Osteocyte (in vitro differentiated cells): ENCODE measurements at regions not wholly inside any gene's neighbourhood (a gene's known extent, or its start where the extent isn't known, plus 50 kb on each side); places are given as distances from the start of the nearest gene placed in this dataset.

Experiments used
- DNase-seq: peaks from one replicate; pipeline ENCODE4 v3.0.0; 2021; ENCODE audit warnings: mixed read lengths; ENCODE audit not compliant: unreplicated experiment; ENCODE audit errors: extremely low spot score
- H3K27ac Mint-ChIP-seq: one replicate; pipeline ENCODE4 v1.8.0; 2021; ENCODE audit warnings: mild to moderate bottlenecking, mixed read lengths; ENCODE audit not compliant: unreplicated experiment
- H3K27me3 Mint-ChIP-seq: one replicate; pipeline ENCODE4 v1.8.0; 2021; ENCODE audit warnings: mixed read lengths; ENCODE audit not compliant: unreplicated experiment
- H3K36me3 Mint-ChIP-seq: one replicate; pipeline ENCODE4 v1.8.0; 2021; ENCODE audit warnings: mixed read lengths; ENCODE audit not compliant: unreplicated experiment
- H3K4me1 Mint-ChIP-seq: one replicate; pipeline ENCODE4 v1.8.0; 2021; ENCODE audit warnings: mixed read lengths; ENCODE audit not compliant: unreplicated experiment
- H3K4me3 Mint-ChIP-seq: one replicate; pipeline ENCODE4 v1.8.0; 2021; ENCODE audit warnings: mild to moderate bottlenecking, moderate library complexity, mixed read lengths; ENCODE audit not compliant: unreplicated experiment
- H3K9me3 Mint-ChIP-seq: one replicate; pipeline ENCODE4 v1.8.0; 2021; ENCODE audit warnings: mixed read lengths; ENCODE audit not compliant: unreplicated experiment
- CTCF ChIP-seq: fragments of 200-600 bp; sonication (generic); IDR thresholded peaks from 2 replicates; pipeline ENCODE4 v1.5.0; 2021; ENCODE audit warnings: antibody characterized with exemption, mild to moderate bottlenecking, moderate library complexity

DNA sequence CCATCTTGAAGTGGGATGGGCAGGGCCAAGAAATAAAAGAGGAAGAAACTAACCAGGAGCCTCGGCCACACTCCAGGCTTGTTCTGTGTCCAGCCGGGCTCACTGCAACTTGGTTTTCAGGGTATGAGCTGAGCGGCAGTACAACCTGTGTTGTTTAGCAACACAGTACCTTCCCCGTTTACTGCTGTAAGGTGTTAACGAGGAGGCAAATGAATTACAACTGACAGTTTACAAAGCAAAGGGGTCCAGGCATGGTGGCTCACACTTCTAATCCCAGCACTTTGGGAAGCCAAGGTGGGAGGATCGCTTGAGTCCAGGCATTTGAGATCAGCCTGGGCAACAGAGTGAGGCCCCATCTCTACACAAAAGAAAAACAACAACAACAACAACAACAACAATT is 481.3 kb upstream of the SULF2 start:
- no peak overlapping the region for H3K27ac Mint-ChIP-seq

DNA sequence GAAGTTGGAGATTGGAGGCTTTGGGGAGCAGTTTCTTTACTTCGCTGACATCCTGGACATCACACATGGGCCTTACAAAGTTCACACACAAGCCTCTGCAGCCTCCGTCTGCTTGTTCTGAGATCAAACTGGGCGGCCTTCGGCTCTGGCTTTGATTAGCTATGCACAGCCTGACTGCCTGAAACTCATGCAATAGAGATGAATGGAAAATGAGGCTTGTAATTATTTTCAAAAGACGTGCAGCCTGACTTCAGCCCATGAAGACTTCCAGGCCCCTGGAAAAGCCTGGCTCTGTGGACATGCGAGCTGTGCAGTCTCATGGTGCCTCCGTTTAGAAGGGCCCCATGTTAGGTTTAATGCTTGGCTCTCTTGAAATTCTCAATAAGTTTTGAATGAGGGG is 480.5 kb upstream of the SULF2 start:
- H3K27ac Mint-ChIP-seq: no peak overlapping the region
- no peak overlapping the region for H3K4me3 Mint-ChIP-seq
- H3K27me3 Mint-ChIP-seq: peaks cover 74% of the 10 kb centered on the region
- no peaks in the 10 kb centered on the region for H3K36me3 Mint-ChIP-seq
- no peak for DNase-seq
- H3K4me1 Mint-ChIP-seq: no peaks in the 10 kb centered on the region
- TF ChIP-seq CTCF: no peak
- H3K9me3 Mint-ChIP-seq: no peaks in the 10 kb centered on the region

More for the DNA sequence above, 481.3 kb upstream of the SULF2 start:
- H3K27me3 Mint-ChIP-seq: peaks cover 74% of the 10 kb centered on the region
- no peaks in the 10 kb centered on the region for H3K36me3 Mint-ChIP-seq
- H3K9me3 Mint-ChIP-seq: no peaks in the 10 kb centered on the region
- H3K4me1 Mint-ChIP-seq: no peaks in the 10 kb centered on the region
- no peak for DNase-seq
- no peak for TF ChIP-seq CTCF
- H3K4me3 Mint-ChIP-seq: no peak overlapping the region

DNA sequence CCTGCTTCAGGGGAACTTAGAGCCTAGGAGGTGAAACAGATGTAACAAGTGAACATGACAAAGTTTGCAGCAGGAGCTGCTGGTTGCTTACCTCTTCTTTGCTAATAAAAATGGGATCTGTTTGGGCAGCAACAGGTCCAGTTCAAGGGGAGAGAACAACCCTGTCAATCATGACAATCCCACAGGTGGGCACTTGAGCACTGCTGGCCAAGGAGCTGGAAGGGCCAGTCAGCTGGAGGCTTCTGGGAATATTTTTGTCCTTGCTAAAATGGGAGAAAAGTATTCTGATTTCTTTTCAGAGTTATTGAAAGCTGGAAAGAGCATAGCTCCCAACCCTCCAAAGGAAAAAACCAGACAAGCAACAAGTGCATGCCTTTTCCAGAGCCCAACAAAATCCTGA is 477.7 kb upstream of the SULF2 start:
- Mint-ChIP-seq H3K4me1 (no peaks in the 10 kb centered on the region), H3K27me3 (peaks cover 80% of the 10 kb centered on the region), H3K9me3 (no peaks in the 10 kb centered on the region), H3K27ac (no peak overlapping the region), H3K4me3 (no peak overlapping the region), H3K36me3 (no peaks in the 10 kb centered on the region)
- no peak for DNase-seq
- no peak for TF ChIP-seq CTCF

DNA sequence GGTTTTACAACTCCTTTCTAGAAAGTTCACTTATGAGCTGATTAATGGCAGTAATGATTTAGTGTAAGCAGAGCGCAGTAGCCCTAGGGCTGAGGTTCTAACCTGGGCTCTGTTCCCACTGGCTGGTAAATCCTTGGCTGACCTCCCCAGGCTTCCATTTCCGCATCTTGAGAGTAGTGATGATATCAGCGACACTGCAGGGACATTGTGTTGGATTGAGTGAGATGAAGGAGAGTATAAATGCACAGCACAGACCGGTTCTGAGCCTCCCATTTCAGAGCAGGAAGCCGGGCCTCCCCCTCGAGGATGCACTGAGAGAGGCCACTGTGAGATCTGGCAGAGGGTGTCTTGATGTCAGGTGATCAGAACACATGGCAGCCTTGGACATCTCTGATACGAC is 477.2 kb upstream of the SULF2 start:
- Mint-ChIP-seq H3K36me3 (no peaks in the 10 kb centered on the region), H3K4me1 (no peaks in the 10 kb centered on the region), H3K27me3 (peaks cover 82% of the 10 kb centered on the region), H3K27ac (no peak overlapping the region), H3K9me3 (no peaks in the 10 kb centered on the region), H3K4me3 (no peak overlapping the region)
- no peak for DNase-seq
- TF ChIP-seq CTCF: no peak

- H3K27me3 Mint-ChIP-seq: peaks cover 85% of the 10 kb centered on the region
- no peaks in the 10 kb centered on the region for H3K9me3 Mint-ChIP-seq
- H3K36me3 Mint-ChIP-seq: no peaks in the 10 kb centered on the region
- H3K4me3 Mint-ChIP-seq: no peak overlapping the region
- no peak overlapping the region for H3K27ac Mint-ChIP-seq
- no peak for DNase-seq
- no peak for TF ChIP-seq CTCF
- H3K4me1 Mint-ChIP-seq: no peaks in the 10 kb centered on the region
These were observed 476.2 kb upstream of the SULF2 start for GRCh38 chr20:48261398-48261910.
